H9 (cell line): ENCODE measurements at regions not wholly inside any gene's neighbourhood (a gene's known extent, or its start where the extent isn't known, plus 50 kb on each side); places are given as distances from the start of the nearest gene placed in this dataset.

Experiments used
- DNase-seq: peaks from one replicate; pipeline ENCODE4 v3.0.0-alpha.2; 2017
- H2AFZ ChIP-seq: one replicate; pipeline ENCODE4 v1.6.1; 2013; ENCODE audit warnings: mild to moderate bottlenecking, low read length, control low read depth, moderate library complexity
- H2AK5ac ChIP-seq: 2 replicates; pipeline ENCODE4 v1.6.1; 2013; ENCODE audit warnings: low read length, control low read depth, mixed read lengths; ENCODE audit not compliant: insufficient read length
- H2BK120ac ChIP-seq: one replicate; pipeline ENCODE4 v1.6.1; 2013; ENCODE audit warnings: low read depth, mild to moderate bottlenecking, low read length, control low read depth, inconsistent platforms; ENCODE audit not compliant: poor library complexity, severe bottlenecking
- H2BK12ac ChIP-seq: 2 replicates; pipeline ENCODE4 v1.6.1; 2013; ENCODE audit warnings: low read length, control low read depth, mixed read lengths, low read depth; ENCODE audit not compliant: insufficient read length
- H2BK15ac ChIP-seq: 2 replicates; pipeline ENCODE4 v1.6.1; 2013; ENCODE audit warnings: low read depth, low read length, control low read depth
- H2BK20ac ChIP-seq: one replicate; pipeline ENCODE4 v1.6.1; 2013; ENCODE audit warnings: low read depth, mild to moderate bottlenecking, low read length, control low read depth, inconsistent platforms; ENCODE audit not compliant: poor library complexity, severe bottlenecking
- H2BK5ac ChIP-seq: 2 replicates; pipeline ENCODE4 v1.6.1; 2013; ENCODE audit warnings: low read length, control low read depth, mixed read lengths; ENCODE audit not compliant: insufficient read length
- H3K14ac ChIP-seq: 2 replicates; pipeline ENCODE4 v1.6.1; 2013; ENCODE audit warnings: low read length, control low read depth; ENCODE audit not compliant: insufficient read depth
- H3K18ac ChIP-seq: 2 replicates; pipeline ENCODE4 v1.6.1; 2013; ENCODE audit warnings: low read depth, mild to moderate bottlenecking, mixed read lengths, low read length, control low read depth; ENCODE audit not compliant: insufficient read length
- H3K23ac ChIP-seq: 2 replicates; pipeline ENCODE4 v1.6.1; 2013; ENCODE audit warnings: low read length, control low read depth, mixed read lengths, low read depth; ENCODE audit not compliant: insufficient read length
- H3K23me2 ChIP-seq: 2 replicates; pipeline ENCODE4 v1.6.1; 2013; ENCODE audit warnings: low read depth, mild to moderate bottlenecking, mixed read lengths, low read length, control low read depth; ENCODE audit not compliant: insufficient read length, poor library complexity, severe bottlenecking
- H3K27ac ChIP-seq: 2 replicates; pipeline ENCODE4 v1.5.1; 2013; ENCODE audit warnings: low read length, control low read depth, mixed read lengths, low read depth; ENCODE audit not compliant: insufficient read length
- H3K27me3 ChIP-seq: 2 replicates; pipeline ENCODE4 v1.6.1; 2013; ENCODE audit warnings: low read length, control low read depth, inconsistent platforms; ENCODE audit not compliant: insufficient read depth
- H3K4ac ChIP-seq: 2 replicates; pipeline ENCODE4 v1.6.1; 2013; ENCODE audit warnings: low read depth, mild to moderate bottlenecking, control low read depth, inconsistent platforms, low read length, moderate library complexity
- H3K4me1 ChIP-seq: 2 replicates; pipeline ENCODE4 v1.6.1; 2013; ENCODE audit warnings: low read length, control low read depth, inconsistent platforms; ENCODE audit not compliant: insufficient read depth
- H3K4me2 ChIP-seq: 2 replicates; pipeline ENCODE4 v1.6.1; 2013; ENCODE audit warnings: low read length, control low read depth, mixed read lengths; ENCODE audit not compliant: insufficient read length, insufficient read depth
- H3K56ac ChIP-seq: 2 replicates; pipeline ENCODE4 v1.6.1; 2013; ENCODE audit warnings: low read depth, mild to moderate bottlenecking, mixed read lengths, low read length, control low read depth; ENCODE audit not compliant: insufficient read length
- H3K79me1 ChIP-seq: 2 replicates; pipeline ENCODE4 v1.6.1; 2013; ENCODE audit warnings: low read depth, mild to moderate bottlenecking, moderate library complexity, low read length, control low read depth, inconsistent platforms; ENCODE audit not compliant: insufficient read depth, poor library complexity, severe bottlenecking
- H3K79me2 ChIP-seq: 2 replicates; pipeline ENCODE4 v1.6.1; 2013; ENCODE audit warnings: low read length, control low read depth, inconsistent platforms; ENCODE audit not compliant: insufficient read depth
- H3K9ac ChIP-seq: 2 replicates; pipeline ENCODE4 v1.6.1; 2013; ENCODE audit warnings: low read length, control low read depth, mixed read lengths; ENCODE audit not compliant: insufficient read length; ENCODE audit errors: extremely low read depth
- H3K9me3 ChIP-seq: one replicate; pipeline ENCODE4 v1.6.1; 2013; ENCODE audit warnings: low read depth, low read length, inconsistent platforms; ENCODE audit not compliant: control insufficient read depth
- H3T11ph ChIP-seq: one replicate; pipeline ENCODE4 v1.6.1; 2013; ENCODE audit warnings: mild to moderate bottlenecking, low read length, control low read depth, inconsistent platforms
- H4K20me1 ChIP-seq: one replicate; pipeline ENCODE4 v1.6.1; 2013; ENCODE audit not compliant: control insufficient read depth, insufficient read length, insufficient read depth
- H4K5ac ChIP-seq: 2 replicates; pipeline ENCODE4 v1.6.1; 2013; ENCODE audit warnings: low read depth, mild to moderate bottlenecking, mixed read lengths, low read length, control low read depth; ENCODE audit not compliant: insufficient read length
- H4K8ac ChIP-seq: replicated peaks from 2 replicates; pipeline ENCODE4 v1.6.1; 2013; ENCODE audit warnings: low read length, control low read depth, mixed read lengths, low read depth; ENCODE audit not compliant: insufficient read length
- H4K91ac ChIP-seq: 2 replicates; pipeline ENCODE4 v1.6.1; 2013; ENCODE audit warnings: low read depth, mild to moderate bottlenecking, moderate library complexity, mixed read lengths, low read length, control low read depth; ENCODE audit not compliant: insufficient read length
- H3K27ac Mint-ChIP-seq, 3 experiments: 2 replicates in 2 of 3; 3 replicates in 1 of 3; pipeline ENCODE4 v1.8.0; 2020 to 2021; ENCODE audit warnings: mixed read lengths in 3 of 3, mild to moderate bottlenecking in 1 of 3, moderate library complexity in 1 of 3
- H3K27me3 Mint-ChIP-seq: 2 replicates; pipeline ENCODE4 v1.8.0; 2021; ENCODE audit warnings: low read depth, mild to moderate bottlenecking, moderate library complexity, mixed read lengths
- H3K36me3 Mint-ChIP-seq, 3 experiments: 2 replicates in 2 of 3; 3 replicates in 1 of 3; pipeline ENCODE4 v1.8.0; 2020 to 2021; ENCODE audit warnings: low read depth in 3 of 3, mixed read lengths in 3 of 3; ENCODE audit not compliant: insufficient read depth in 1 of 3
- H3K4me1 Mint-ChIP-seq, 2 experiments: 2 replicates each; pipeline ENCODE4 v1.8.0; 2020; ENCODE audit warnings: mixed read lengths in 2 of 2
- H3K4me3 Mint-ChIP-seq, 2 experiments: 2 replicates in 1 of 2; 3 replicates in 1 of 2; pipeline ENCODE4 v1.8.0; 2020 to 2021; ENCODE audit warnings: mild to moderate bottlenecking in 2 of 2, mixed read lengths in 2 of 2, moderate library complexity in 1 of 2
- H3K9me3 Mint-ChIP-seq, 2 experiments: 2 replicates in 1 of 2; 3 replicates in 1 of 2; pipeline ENCODE4 v1.8.0; 2020; ENCODE audit warnings: mild to moderate bottlenecking in 2 of 2, mixed read lengths in 2 of 2, moderate library complexity in 1 of 2
- WGBS: extraction: QIAGEN DNeasy Blood & Tissue Kit; methylation state at CpG from one replicate; pipeline ENCODE4 v1.1.7; 2013; ENCODE audit warnings: missing lambda C conversion rate, low lambda C conversion rate, mixed read lengths; ENCODE audit not compliant: insufficient read length; ENCODE audit errors: extremely low coverage; 5-methylcytosine and 5-hydroxymethylcytosine counted together
- TF ChIP-seq, protein P1 (sequence below): fragments of 200-600 bp; sonication (generic); conservative IDR thresholded peaks from 3 replicates; pipeline ENCODE4 v1.8.0; 2021; ENCODE audit warnings: antibody characterized with exemption, mild to moderate bottlenecking

DNA sequence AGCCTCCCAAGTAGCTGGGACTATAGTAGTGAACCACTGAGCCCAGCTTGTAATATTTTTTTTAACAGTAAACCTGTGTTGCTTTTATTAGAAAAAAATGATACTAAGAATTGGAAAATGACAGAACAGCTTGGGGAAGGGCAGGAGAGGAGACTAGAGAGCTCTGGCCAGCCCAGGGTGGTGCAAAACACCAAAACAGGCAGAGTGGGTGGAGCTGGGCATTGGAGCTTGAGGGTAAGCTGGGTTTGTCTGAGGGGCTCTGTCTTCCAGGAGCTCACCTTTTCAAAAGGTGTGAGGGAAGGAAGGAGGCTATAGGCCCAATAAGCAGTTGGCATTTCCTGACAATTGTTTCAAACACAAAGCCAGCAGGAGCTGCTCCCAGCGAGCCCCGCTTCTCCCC lies 75.2 kb upstream of the DUSP5 start:
- Histone ChIP-seq H3K23me2 (no peaks in the 10 kb centered on the region), H2AFZ (no peak overlapping the region), H3K27ac (no peak overlapping the region), H3K79me1 (no peaks in the 10 kb centered on the region), H2AK5ac (no peak overlapping the region), H3K9me3 (no peaks in the 10 kb centered on the region), H3K56ac (no peak overlapping the region), H3K27me3 (no peaks in the 10 kb centered on the region), H3T11ph (no peak overlapping the region), H4K5ac (no peak overlapping the region), H4K8ac (no peak overlapping the region), H3K9ac (no peak overlapping the region), H2BK15ac (no peak overlapping the region), H2BK20ac (no peak overlapping the region), H3K18ac (no peak overlapping the region), H4K91ac (peak overlapping the region; percentile 59), H3K4ac (no peak overlapping the region), H3K79me2 (no peaks in the 10 kb centered on the region), H3K4me1 (peaks cover 8% of the 10 kb centered on the region; the same call in 1 of the 2 replicates), H4K20me1 (no peaks in the 10 kb centered on the region), H2BK5ac (no peak overlapping the region), H2BK120ac (no peak overlapping the region), H2BK12ac (no peak overlapping the region), H3K4me2 (no peak overlapping the region), H3K14ac (no peak overlapping the region), H3K23ac (no peak overlapping the region)
- no peak for DNase-seq
- H3K27me3 Mint-ChIP-seq, result no peaks in the 10 kb centered on the region
- peak overlapping the region in 2 of 3 experiments; percentile 61 to 91; a peak in 2 of 7 replicates for H3K27ac Mint-ChIP-seq
- no CpG with 5 or more reads among the region's 2 CpGs for WGBS
- no peak overlapping the region for H3K4me3 Mint-ChIP-seq
- peaks cover 24 to 32% of the 10 kb centered on the region in 2 experiments for H3K4me1 Mint-ChIP-seq
- H3K36me3 Mint-ChIP-seq, result no peaks in the 10 kb centered on the region
- TF ChIP-seq, protein P1, sequence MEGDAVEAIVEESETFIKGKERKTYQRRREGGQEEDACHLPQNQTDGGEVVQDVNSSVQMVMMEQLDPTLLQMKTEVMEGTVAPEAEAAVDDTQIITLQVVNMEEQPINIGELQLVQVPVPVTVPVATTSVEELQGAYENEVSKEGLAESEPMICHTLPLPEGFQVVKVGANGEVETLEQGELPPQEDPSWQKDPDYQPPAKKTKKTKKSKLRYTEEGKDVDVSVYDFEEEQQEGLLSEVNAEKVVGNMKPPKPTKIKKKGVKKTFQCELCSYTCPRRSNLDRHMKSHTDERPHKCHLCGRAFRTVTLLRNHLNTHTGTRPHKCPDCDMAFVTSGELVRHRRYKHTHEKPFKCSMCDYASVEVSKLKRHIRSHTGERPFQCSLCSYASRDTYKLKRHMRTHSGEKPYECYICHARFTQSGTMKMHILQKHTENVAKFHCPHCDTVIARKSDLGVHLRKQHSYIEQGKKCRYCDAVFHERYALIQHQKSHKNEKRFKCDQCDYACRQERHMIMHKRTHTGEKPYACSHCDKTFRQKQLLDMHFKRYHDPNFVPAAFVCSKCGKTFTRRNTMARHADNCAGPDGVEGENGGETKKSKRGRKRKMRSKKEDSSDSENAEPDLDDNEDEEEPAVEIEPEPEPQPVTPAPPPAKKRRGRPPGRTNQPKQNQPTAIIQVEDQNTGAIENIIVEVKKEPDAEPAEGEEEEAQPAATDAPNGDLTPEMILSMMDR, result no peak
- H3K9me3 Mint-ChIP-seq, result no peaks in the 10 kb centered on the region
